ENCODE measurements at regions not wholly inside any gene's neighbourhood (a gene's known extent, or its start where the extent isn't known, plus 50 kb on each side); places are given as distances from the start of the nearest gene placed in this dataset.

DNA sequence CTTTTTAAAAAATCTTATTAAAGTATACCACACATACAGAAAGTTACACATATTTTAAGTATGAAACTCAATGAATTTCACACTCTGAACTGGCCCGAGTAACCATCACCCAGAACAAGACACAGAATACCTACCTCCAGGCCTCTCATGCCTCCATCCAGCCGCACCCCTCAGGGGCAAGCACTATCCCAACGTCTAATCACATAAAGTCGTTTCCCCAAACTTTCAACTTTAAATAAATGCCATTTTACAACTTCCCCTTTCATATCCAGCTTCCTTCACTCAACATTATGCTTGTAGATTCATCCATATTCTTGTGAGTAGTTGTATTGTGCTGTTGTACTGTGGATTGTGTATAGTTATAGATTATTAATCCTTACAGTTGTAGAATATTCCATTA is 539.1 kb downstream of the CD83 start:
- no peak overlapping the region for H3K27ac ChIP-seq (ENCODE audit: low read length)
- no peak overlapping the region for H2AFZ ChIP-seq (ENCODE audit: low read depth, low read length)
- no peak overlapping the region for H3K4me2 ChIP-seq (ENCODE audit: low read length)
- H3K4me3 ChIP-seq (ENCODE audit: low read length) = no peak overlapping the region
- H3K27me3 ChIP-seq (ENCODE audit: insufficient read depth, low read depth, low read length) = no peaks in the 10 kb centered on the region
- no peak overlapping the region for H3K9ac ChIP-seq (ENCODE audit: low read length)
- H3F3A ChIP-seq (ENCODE audit: insufficient read depth, low read length, poor library complexity, severe bottlenecking) = no peaks in the 10 kb centered on the region
- H3K79me2 ChIP-seq (replicated peaks; ENCODE audit: insufficient read depth, low read length) = no peaks in the 10 kb centered on the region
- no peaks in the 10 kb centered on the region for H3K36me3 ChIP-seq (ENCODE audit: insufficient read depth, low read length)
- TF ChIP-seq EP300 (conservative IDR thresholded peaks at IDR 0.05; ENCODE audit: poor library complexity, severe bottlenecking) (no peak), MXI1 (conservative IDR thresholded peaks at IDR 0.05; ENCODE audit: poor library complexity, severe bottlenecking) (no peak), TAF1 (IDR thresholded peaks at IDR 0.05; ENCODE audit: low read depth) (no peak), POLR2AphosphoS5 (IDR thresholded peaks at IDR 0.05) (no peak), SMC3 (conservative IDR thresholded peaks at IDR 0.05; ENCODE audit: poor library complexity) (no peak), EZH2 (IDR thresholded peaks at IDR 0.05; ENCODE audit: borderline replicate concordance, insufficient read depth, low read length, poor library complexity, severe bottlenecking) (no peak), RAD21 (conservative IDR thresholded peaks at IDR 0.05) (no peak)
- TF ChIP-seq, protein P1, sequence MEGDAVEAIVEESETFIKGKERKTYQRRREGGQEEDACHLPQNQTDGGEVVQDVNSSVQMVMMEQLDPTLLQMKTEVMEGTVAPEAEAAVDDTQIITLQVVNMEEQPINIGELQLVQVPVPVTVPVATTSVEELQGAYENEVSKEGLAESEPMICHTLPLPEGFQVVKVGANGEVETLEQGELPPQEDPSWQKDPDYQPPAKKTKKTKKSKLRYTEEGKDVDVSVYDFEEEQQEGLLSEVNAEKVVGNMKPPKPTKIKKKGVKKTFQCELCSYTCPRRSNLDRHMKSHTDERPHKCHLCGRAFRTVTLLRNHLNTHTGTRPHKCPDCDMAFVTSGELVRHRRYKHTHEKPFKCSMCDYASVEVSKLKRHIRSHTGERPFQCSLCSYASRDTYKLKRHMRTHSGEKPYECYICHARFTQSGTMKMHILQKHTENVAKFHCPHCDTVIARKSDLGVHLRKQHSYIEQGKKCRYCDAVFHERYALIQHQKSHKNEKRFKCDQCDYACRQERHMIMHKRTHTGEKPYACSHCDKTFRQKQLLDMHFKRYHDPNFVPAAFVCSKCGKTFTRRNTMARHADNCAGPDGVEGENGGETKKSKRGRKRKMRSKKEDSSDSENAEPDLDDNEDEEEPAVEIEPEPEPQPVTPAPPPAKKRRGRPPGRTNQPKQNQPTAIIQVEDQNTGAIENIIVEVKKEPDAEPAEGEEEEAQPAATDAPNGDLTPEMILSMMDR (IDR thresholded peaks at IDR 0.05; ENCODE audit: poor library complexity, severe bottlenecking) = no peak
- TF ChIP-seq, protein P2, sequence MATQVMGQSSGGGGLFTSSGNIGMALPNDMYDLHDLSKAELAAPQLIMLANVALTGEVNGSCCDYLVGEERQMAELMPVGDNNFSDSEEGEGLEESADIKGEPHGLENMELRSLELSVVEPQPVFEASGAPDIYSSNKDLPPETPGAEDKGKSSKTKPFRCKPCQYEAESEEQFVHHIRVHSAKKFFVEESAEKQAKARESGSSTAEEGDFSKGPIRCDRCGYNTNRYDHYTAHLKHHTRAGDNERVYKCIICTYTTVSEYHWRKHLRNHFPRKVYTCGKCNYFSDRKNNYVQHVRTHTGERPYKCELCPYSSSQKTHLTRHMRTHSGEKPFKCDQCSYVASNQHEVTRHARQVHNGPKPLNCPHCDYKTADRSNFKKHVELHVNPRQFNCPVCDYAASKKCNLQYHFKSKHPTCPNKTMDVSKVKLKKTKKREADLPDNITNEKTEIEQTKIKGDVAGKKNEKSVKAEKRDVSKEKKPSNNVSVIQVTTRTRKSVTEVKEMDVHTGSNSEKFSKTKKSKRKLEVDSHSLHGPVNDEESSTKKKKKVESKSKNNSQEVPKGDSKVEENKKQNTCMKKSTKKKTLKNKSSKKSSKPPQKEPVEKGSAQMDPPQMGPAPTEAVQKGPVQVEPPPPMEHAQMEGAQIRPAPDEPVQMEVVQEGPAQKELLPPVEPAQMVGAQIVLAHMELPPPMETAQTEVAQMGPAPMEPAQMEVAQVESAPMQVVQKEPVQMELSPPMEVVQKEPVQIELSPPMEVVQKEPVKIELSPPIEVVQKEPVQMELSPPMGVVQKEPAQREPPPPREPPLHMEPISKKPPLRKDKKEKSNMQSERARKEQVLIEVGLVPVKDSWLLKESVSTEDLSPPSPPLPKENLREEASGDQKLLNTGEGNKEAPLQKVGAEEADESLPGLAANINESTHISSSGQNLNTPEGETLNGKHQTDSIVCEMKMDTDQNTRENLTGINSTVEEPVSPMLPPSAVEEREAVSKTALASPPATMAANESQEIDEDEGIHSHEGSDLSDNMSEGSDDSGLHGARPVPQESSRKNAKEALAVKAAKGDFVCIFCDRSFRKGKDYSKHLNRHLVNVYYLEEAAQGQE (IDR thresholded peaks at IDR 0.05; ENCODE audit: borderline replicate concordance) = no peak
- no peaks in the 10 kb centered on the region for H3K9me2 ChIP-seq (ENCODE audit: insufficient read depth, low read length)
- no peaks in the 10 kb centered on the region for H3K9me3 ChIP-seq (ENCODE audit: low read length)
- H4K20me1 ChIP-seq (ENCODE audit: insufficient read depth) = no peaks in the 10 kb centered on the region

DNA sequence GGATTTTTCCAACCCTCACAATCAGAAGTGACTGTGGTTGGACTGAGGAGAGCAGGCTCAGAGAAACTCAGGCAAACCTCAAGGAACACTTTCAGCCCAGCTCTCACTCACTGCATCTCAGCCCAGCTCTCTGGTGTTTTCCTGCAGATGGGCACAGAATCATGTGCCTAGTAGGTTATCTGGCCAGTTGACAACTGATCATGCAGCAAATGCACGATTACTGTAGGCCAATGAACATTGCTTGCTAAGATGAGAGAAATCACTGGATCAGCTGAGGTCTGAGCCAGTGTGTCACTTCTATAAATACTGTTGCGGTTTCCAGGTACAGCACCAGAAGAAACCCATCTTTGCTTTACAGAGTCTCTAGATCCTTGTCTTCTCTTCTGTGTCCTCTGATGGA is 540.5 kb downstream of the CD83 start:
- Histone ChIP-seq H4K20me1 (ENCODE audit: insufficient read depth) (no peaks in the 10 kb centered on the region), H3K9me3 (ENCODE audit: low read length) (no peaks in the 10 kb centered on the region), H3K79me2 (replicated peaks; ENCODE audit: insufficient read depth, low read length) (no peaks in the 10 kb centered on the region)

More for the DNA sequence above, 540.5 kb downstream of the CD83 start:
- Histone ChIP-seq H3K4me3 (ENCODE audit: low read length) (no peak overlapping the region), H3K27ac (ENCODE audit: low read length) (no peak overlapping the region), H3K9ac (ENCODE audit: low read length) (no peak overlapping the region), H2AFZ (ENCODE audit: low read depth, low read length) (no peak overlapping the region), H3K4me2 (ENCODE audit: low read length) (no peak overlapping the region), H3K36me3 (ENCODE audit: insufficient read depth, low read length) (no peaks in the 10 kb centered on the region), H3K9me2 (ENCODE audit: insufficient read depth, low read length) (no peaks in the 10 kb centered on the region), H3K27me3 (ENCODE audit: insufficient read depth, low read depth, low read length) (no peaks in the 10 kb centered on the region), H3F3A (ENCODE audit: insufficient read depth, low read length, poor library complexity, severe bottlenecking) (no peaks in the 10 kb centered on the region)
- TF ChIP-seq SMC3 (conservative IDR thresholded peaks at IDR 0.05; ENCODE audit: poor library complexity) (no peak), EP300 (conservative IDR thresholded peaks at IDR 0.05; ENCODE audit: poor library complexity, severe bottlenecking) (no peak), RAD21 (conservative IDR thresholded peaks at IDR 0.05) (no peak), EZH2 (IDR thresholded peaks at IDR 0.05; ENCODE audit: borderline replicate concordance, insufficient read depth, low read length, poor library complexity, severe bottlenecking) (no peak), POLR2AphosphoS5 (IDR thresholded peaks at IDR 0.05) (no peak), TAF1 (IDR thresholded peaks at IDR 0.05; ENCODE audit: low read depth) (no peak), MXI1 (conservative IDR thresholded peaks at IDR 0.05; ENCODE audit: poor library complexity, severe bottlenecking) (no peak)
- TF ChIP-seq, protein P1 (IDR thresholded peaks at IDR 0.05; ENCODE audit: poor library complexity, severe bottlenecking) = no peak
- TF ChIP-seq, protein P2 (IDR thresholded peaks at IDR 0.05; ENCODE audit: borderline replicate concordance) = no peak
